GM23338 (cell line): ENCODE measurements at regions not wholly inside any gene's neighbourhood (a gene's known extent, or its start where the extent isn't known, plus 50 kb on each side); places are given as distances from the start of the nearest gene placed in this dataset.

ENCODE experiments used
- ATAC-seq: fragments of 200-7000 bp; cut with Tn5 transposase; 3 replicates; pipeline ENCODE4 v1.9.1; 2020
- DNase-seq: peaks from one replicate; pipeline ENCODE4 v3.0.0-alpha.2; 2015; ENCODE audit warnings: low spot score
- H2AFZ ChIP-seq: fragments of 200-600 bp; sonication (generic); 2 replicates; pipeline ENCODE4 v1.8.0; 2016; ENCODE audit warnings: antibody characterized with exemption, mild to moderate bottlenecking, moderate library complexity
- H3F3A ChIP-seq: fragments of 200-600 bp; sonication (generic); replicated peaks from 2 replicates; pipeline ENCODE4 v1.8.0; 2017; ENCODE audit warnings: antibody characterized with exemption, mixed run types, low read depth
- H3K27ac ChIP-seq: fragments of 200-600 bp; sonication (generic); 2 replicates; pipeline ENCODE4 v1.6.1; 2016; ENCODE audit warnings: low read depth
- H3K27me3 ChIP-seq: fragments of 200-600 bp; sonication (generic); 2 replicates; pipeline ENCODE4 v1.8.0; 2016; ENCODE audit warnings: mild to moderate bottlenecking, mixed run types, moderate library complexity; ENCODE audit not compliant: insufficient read depth
- H3K36me3 ChIP-seq: fragments of 200-600 bp; sonication (generic); 2 replicates; pipeline ENCODE4 v1.8.0; 2016; ENCODE audit warnings: mild to moderate bottlenecking; ENCODE audit not compliant: insufficient read depth
- H3K4me1 ChIP-seq: fragments of 200-600 bp; sonication (generic); 2 replicates; pipeline ENCODE4 v1.8.0; 2016; ENCODE audit warnings: mild to moderate bottlenecking, moderate library complexity; ENCODE audit not compliant: insufficient read depth
- H3K4me2 ChIP-seq: fragments of 200-600 bp; sonication (generic); 2 replicates; pipeline ENCODE4 v1.7.1; 2017; ENCODE audit warnings: mixed run types
- H3K4me3 ChIP-seq: fragments of 200-600 bp; sonication (generic); 2 replicates; pipeline ENCODE4 v1.6.1; 2016; ENCODE audit warnings: mixed run types
- H3K79me2 ChIP-seq: fragments of 200-600 bp; sonication (generic); replicated peaks from 2 replicates; pipeline ENCODE4 v1.8.0; 2017; ENCODE audit warnings: mild to moderate bottlenecking; ENCODE audit not compliant: insufficient read depth
- H3K9me2 ChIP-seq: fragments of 200-600 bp; sonication (generic); 2 replicates; pipeline ENCODE4 v1.8.0; 2017; ENCODE audit not compliant: insufficient read depth
- H4K20me1 ChIP-seq: fragments of 200-600 bp; sonication (generic); replicated peaks from 2 replicates; pipeline ENCODE4 v1.8.0; 2017; ENCODE audit warnings: mild to moderate bottlenecking; ENCODE audit not compliant: insufficient read depth
- H3K27ac Mint-ChIP-seq: 2 replicates; pipeline ENCODE4 v1.8.0; 2020; ENCODE audit warnings: inconsistent platforms, mild to moderate bottlenecking, moderate library complexity, mixed read lengths
- H3K27me3 Mint-ChIP-seq: 3 replicates; pipeline ENCODE4 v1.8.0; 2022; ENCODE audit warnings: low read depth, mild to moderate bottlenecking, moderate library complexity, mixed read lengths, inconsistent platforms; ENCODE audit not compliant: insufficient read depth, poor library complexity
- H3K36me3 Mint-ChIP-seq: 3 replicates; pipeline ENCODE4 v1.8.0; 2021; ENCODE audit warnings: low read depth, mild to moderate bottlenecking, inconsistent platforms, moderate library complexity, mixed read lengths
- H3K4me1 Mint-ChIP-seq: 3 replicates; pipeline ENCODE4 v1.8.0; 2020; ENCODE audit warnings: mild to moderate bottlenecking, inconsistent platforms, mixed read lengths
- H3K4me3 Mint-ChIP-seq: 3 replicates; pipeline ENCODE4 v1.8.0; 2021; ENCODE audit warnings: moderate library complexity, mild to moderate bottlenecking, inconsistent platforms, mixed read lengths
- H3K9me3 Mint-ChIP-seq: 3 replicates; pipeline ENCODE4 v1.8.0; 2020; ENCODE audit warnings: moderate library complexity, mild to moderate bottlenecking, inconsistent platforms, mixed read lengths
- CREB1 ChIP-seq: fragments of 250-450 bp; sonication (Bioruptor Pico); IDR thresholded peaks from 2 replicates; pipeline ENCODE4 v1.5.0; 2020; ENCODE audit warnings: low read depth, mild to moderate bottlenecking, moderate library complexity
- EZH2 ChIP-seq: fragments of 200-600 bp; sonication (generic); IDR thresholded peaks from one replicate; pipeline ENCODE4 v1.8.0; 2017; ENCODE audit warnings: antibody characterized with exemption, mild to moderate bottlenecking, low read depth; ENCODE audit not compliant: unreplicated experiment
- NANOG ChIP-seq: IDR thresholded peaks from 2 replicates; pipeline ENCODE4 v1.6.1; 2016; ENCODE audit warnings: antibody characterized with exemption, borderline replicate concordance
- POLR2AphosphoS5 ChIP-seq: IDR thresholded peaks from 2 replicates; pipeline ENCODE4 v1.6.1; 2016; ENCODE audit warnings: antibody characterized with exemption, low read depth
- TF ChIP-seq, protein P1 (sequence below): IDR thresholded peaks from 2 replicates; pipeline ENCODE4 v1.6.1; 2016; ENCODE audit warnings: antibody characterized with exemption
- TF ChIP-seq, protein P2 (sequence below): IDR thresholded peaks from one replicate; pipeline ENCODE4 v1.6.1; 2018; ENCODE audit warnings: antibody characterized with exemption; ENCODE audit not compliant: unreplicated experiment

DNA sequence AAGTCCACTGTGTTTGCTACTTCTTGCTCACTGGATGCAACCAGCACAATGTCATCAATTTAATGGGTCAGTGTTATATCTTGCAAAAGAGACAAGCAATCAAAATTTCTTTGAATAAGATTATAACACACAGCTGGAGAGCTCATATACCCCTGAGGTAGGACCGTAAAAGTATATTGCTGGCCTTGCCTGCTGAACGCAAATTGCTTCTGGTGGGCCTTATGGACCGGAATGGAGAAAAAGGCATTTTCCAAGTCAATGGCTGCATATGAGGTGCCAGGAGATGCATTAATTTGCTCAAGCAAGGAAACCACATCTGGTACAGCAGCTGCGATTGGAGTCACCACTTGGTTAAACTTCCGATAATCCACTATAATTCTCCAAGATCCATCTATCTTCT, 119.1 kb downstream of the ZNF280B start:
- Histone ChIP-seq H3K27me3 (peaks cover 100% of the 10 kb centered on the region), H3K27ac (no peak overlapping the region), H3F3A (no peaks in the 10 kb centered on the region), H3K79me2 (no peaks in the 10 kb centered on the region), H4K20me1 (no peaks in the 10 kb centered on the region; the same call in 1 of the 2 replicates), H3K9me2 (no peaks in the 10 kb centered on the region), H3K4me2 (no peak overlapping the region), H3K36me3 (no peaks in the 10 kb centered on the region; the same call in 1 of the 2 replicates), H3K4me3 (no peak overlapping the region), H3K4me1 (no peaks in the 10 kb centered on the region), H2AFZ (no peak overlapping the region)
- Mint-ChIP-seq H3K36me3 (no peaks in the 10 kb centered on the region), H3K9me3 (peaks cover 16% of the 10 kb centered on the region), H3K27me3 (peaks cover 98% of the 10 kb centered on the region), H3K4me1 (no peaks in the 10 kb centered on the region), H3K4me3 (no peak overlapping the region), H3K27ac (no peak overlapping the region)
- no peak for ATAC-seq
- DNase-seq, result no peak
- TF ChIP-seq POLR2AphosphoS5 (no peak), EZH2 (no peak)
- TF ChIP-seq, protein P1, sequence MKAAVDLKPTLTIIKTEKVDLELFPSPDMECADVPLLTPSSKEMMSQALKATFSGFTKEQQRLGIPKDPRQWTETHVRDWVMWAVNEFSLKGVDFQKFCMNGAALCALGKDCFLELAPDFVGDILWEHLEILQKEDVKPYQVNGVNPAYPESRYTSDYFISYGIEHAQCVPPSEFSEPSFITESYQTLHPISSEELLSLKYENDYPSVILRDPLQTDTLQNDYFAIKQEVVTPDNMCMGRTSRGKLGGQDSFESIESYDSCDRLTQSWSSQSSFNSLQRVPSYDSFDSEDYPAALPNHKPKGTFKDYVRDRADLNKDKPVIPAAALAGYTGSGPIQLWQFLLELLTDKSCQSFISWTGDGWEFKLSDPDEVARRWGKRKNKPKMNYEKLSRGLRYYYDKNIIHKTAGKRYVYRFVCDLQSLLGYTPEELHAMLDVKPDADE, result no peak

DNA sequence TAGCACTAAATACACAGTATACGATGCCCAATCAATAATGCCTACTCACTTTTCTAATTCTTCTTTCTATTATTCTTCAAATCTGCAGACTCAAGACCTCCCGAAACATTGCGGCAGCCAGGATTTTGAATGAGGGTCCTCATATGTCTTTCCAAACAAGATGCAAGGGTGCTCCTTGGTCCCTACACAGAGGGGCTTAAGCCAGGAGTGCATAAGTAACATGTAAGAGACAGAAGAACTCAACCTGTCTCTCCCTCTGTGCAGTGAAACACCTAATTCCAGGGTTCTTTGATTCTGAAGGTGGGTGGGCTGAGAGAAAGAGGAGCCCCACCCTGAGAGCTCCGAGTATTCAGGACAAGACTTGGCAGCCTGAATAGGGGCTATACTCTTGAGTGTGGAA, 117.6 kb downstream of the ZNF280B start:
- TF ChIP-seq POLR2AphosphoS5 (no peak), NANOG (no peak), CREB1 (CRISPR knock-in tag) (no peak)
- TF ChIP-seq, protein P2, sequence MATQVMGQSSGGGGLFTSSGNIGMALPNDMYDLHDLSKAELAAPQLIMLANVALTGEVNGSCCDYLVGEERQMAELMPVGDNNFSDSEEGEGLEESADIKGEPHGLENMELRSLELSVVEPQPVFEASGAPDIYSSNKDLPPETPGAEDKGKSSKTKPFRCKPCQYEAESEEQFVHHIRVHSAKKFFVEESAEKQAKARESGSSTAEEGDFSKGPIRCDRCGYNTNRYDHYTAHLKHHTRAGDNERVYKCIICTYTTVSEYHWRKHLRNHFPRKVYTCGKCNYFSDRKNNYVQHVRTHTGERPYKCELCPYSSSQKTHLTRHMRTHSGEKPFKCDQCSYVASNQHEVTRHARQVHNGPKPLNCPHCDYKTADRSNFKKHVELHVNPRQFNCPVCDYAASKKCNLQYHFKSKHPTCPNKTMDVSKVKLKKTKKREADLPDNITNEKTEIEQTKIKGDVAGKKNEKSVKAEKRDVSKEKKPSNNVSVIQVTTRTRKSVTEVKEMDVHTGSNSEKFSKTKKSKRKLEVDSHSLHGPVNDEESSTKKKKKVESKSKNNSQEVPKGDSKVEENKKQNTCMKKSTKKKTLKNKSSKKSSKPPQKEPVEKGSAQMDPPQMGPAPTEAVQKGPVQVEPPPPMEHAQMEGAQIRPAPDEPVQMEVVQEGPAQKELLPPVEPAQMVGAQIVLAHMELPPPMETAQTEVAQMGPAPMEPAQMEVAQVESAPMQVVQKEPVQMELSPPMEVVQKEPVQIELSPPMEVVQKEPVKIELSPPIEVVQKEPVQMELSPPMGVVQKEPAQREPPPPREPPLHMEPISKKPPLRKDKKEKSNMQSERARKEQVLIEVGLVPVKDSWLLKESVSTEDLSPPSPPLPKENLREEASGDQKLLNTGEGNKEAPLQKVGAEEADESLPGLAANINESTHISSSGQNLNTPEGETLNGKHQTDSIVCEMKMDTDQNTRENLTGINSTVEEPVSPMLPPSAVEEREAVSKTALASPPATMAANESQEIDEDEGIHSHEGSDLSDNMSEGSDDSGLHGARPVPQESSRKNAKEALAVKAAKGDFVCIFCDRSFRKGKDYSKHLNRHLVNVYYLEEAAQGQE, result no peak
- TF ChIP-seq, protein P1, result no peak

More for the DNA sequence above, 117.6 kb downstream of the ZNF280B start:
- Mint-ChIP-seq H3K27ac (no peak overlapping the region), H3K27me3 (peaks cover 98% of the 10 kb centered on the region), H3K9me3 (peaks cover 16% of the 10 kb centered on the region), H3K4me3 (no peak overlapping the region), H3K36me3 (no peaks in the 10 kb centered on the region), H3K4me1 (no peaks in the 10 kb centered on the region)
- Histone ChIP-seq H3K27ac (no peak overlapping the region), H3K4me3 (no peak overlapping the region), H3K9me2 (no peaks in the 10 kb centered on the region), H3F3A (no peaks in the 10 kb centered on the region), H3K27me3 (peaks cover 100% of the 10 kb centered on the region), H3K4me2 (no peak overlapping the region), H2AFZ (no peak overlapping the region), H3K36me3 (no peaks in the 10 kb centered on the region; the same call in 1 of the 2 replicates), H3K4me1 (no peaks in the 10 kb centered on the region), H4K20me1 (no peaks in the 10 kb centered on the region; the same call in 1 of the 2 replicates), H3K79me2 (no peaks in the 10 kb centered on the region)
- ATAC-seq (no peak), DNase-seq (no peak)
